Stimulated activated CD4-positive, alpha-beta T cell treated with anti-CD3 and anti-CD28 coated beads, Interleukin-1b, Interleukin-23, amount 100 ng/mL, for 24 hours (primary cell): ENCODE measurements at regions not wholly inside any gene's neighbourhood (a gene's known extent, or its start where the extent isn't known, plus 50 kb on each side); places are given as distances from the start of the nearest gene placed in this dataset.

Experiments used
- DNase-seq, 4 experiments: peaks; one replicate each; pipeline ENCODE4 v3.0.0-alpha.2; 2020; ENCODE audit warnings: low read depth in 4 of 4, low spot score in 1 of 4

- DNase-seq: no peak
Measured at GRCh38 chr5:29769474-29769873, 1424.0 kb upstream of the CDH6 start.

- no peak for DNase-seq
Measured at GRCh38 chr5:29758986-29759421, 1434.5 kb upstream of the CDH6 start.

- no peak for DNase-seq
Measured at GRCh38 chr5:29750453-29750852, 1443.0 kb upstream of the CDH6 start.

GRCh38 chr5:29744618-29745017 is 1448.9 kb upstream of the CDH6 start:
- DNase-seq: no peak

GRCh38 chr5:29720954-29721353 is 1472.5 kb upstream of the CDH6 start:
- DNase-seq: no peak

- no peak for DNase-seq
Measured at GRCh38 chr5:29719171-29719570, 1474.3 kb upstream of the CDH6 start.

GRCh38 chr5:29715167-29715566 is 1478.3 kb upstream of the CDH6 start:
- no peak for DNase-seq

- DNase-seq: no peak
Measured at GRCh38 chr5:29702875-29703274, 1490.6 kb upstream of the CDH6 start.

GRCh38 chr5:29701600-29701999 is 1491.9 kb upstream of the CDH6 start:
- DNase-seq: no peak

- DNase-seq: no peak
Measured at GRCh38 chr5:29697785-29698414, 1495.6 kb upstream of the CDH6 start.

GRCh38 chr5:29697278-29697677 is 1496.2 kb upstream of the CDH6 start:
- DNase-seq: no peak

GRCh38 chr5:29672678-29673077 is 1520.8 kb upstream of the CDH6 start:
- DNase-seq: no peak

GRCh38 chr5:29662876-29663275 is 1530.6 kb upstream of the CDH6 start:
- no peak for DNase-seq

- no peak for DNase-seq
Measured at GRCh38 chr5:29654954-29655353, 1538.5 kb upstream of the CDH6 start.

- no peak for DNase-seq
Measured at GRCh38 chr5:29649321-29649720, 1544.2 kb upstream of the CDH6 start.

GRCh38 chr5:29642601-29643000 is 1550.9 kb upstream of the CDH6 start:
- DNase-seq: no peak

- no peak for DNase-seq
Measured at GRCh38 chr5:29614206-29614605, 1579.3 kb upstream of the CDH6 start.

- DNase-seq: no peak
Measured at GRCh38 chr5:29588236-29588635, 1605.2 kb upstream of the CDH6 start.

- no peak for DNase-seq
Measured at GRCh38 chr5:29587832-29588231, 1605.7 kb upstream of the CDH6 start.

GRCh38 chr5:29568028-29568427 is 1625.5 kb upstream of the CDH6 start:
- no peak for DNase-seq

- DNase-seq: no peak
Measured at GRCh38 chr5:29561564-29561963, 1631.9 kb upstream of the CDH6 start.

GRCh38 chr5:29550523-29550922 is 1643.0 kb upstream of the CDH6 start:
- no peak for DNase-seq

- DNase-seq: no peak
Measured at GRCh38 chr5:29548262-29548661, 1645.2 kb upstream of the CDH6 start.
